ENCODE measurements at regions not wholly inside any gene's neighbourhood (a gene's known extent, or its start where the extent isn't known, plus 50 kb on each side); places are given as distances from the start of the nearest gene placed in this dataset.
A peak's percentile ranks its signal among the peaks of the same experiment; 100 is the strongest.

DNA sequence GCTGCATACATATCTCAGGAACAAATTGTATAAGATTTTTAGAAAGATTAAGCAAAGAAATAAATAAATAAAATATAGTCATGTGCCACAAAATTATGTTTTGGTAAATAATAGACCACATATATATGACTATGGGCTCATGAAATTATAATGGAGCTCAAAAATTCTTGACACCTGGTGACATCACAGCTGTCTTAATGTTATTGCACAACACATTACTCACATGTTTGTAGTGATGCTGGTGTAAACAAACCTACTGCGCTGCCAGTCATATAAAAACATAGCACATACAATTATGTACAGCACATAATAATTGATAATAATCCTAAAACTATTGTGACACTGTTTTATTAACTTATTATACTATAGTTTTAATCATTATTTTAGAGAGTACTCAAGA, 1159.1 kb downstream of the SI start (continued):
- TF ChIP-seq NFIC (IDR thresholded peaks at IDR 0.05; ENCODE audit: borderline replicate concordance): no peak
- no peak for TF ChIP-seq FOXJ3 (CRISPR knock-in tag; IDR thresholded peaks at IDR 0.05)
- TF ChIP-seq FOSL2 (IDR thresholded peaks at IDR 0.05; ENCODE audit: borderline replicate concordance, low read depth): no peak
- TF ChIP-seq MEF2A (IDR thresholded peaks at IDR 0.05; ENCODE audit: borderline replicate concordance, low read depth): no peak
- TF ChIP-seq, protein P1, sequence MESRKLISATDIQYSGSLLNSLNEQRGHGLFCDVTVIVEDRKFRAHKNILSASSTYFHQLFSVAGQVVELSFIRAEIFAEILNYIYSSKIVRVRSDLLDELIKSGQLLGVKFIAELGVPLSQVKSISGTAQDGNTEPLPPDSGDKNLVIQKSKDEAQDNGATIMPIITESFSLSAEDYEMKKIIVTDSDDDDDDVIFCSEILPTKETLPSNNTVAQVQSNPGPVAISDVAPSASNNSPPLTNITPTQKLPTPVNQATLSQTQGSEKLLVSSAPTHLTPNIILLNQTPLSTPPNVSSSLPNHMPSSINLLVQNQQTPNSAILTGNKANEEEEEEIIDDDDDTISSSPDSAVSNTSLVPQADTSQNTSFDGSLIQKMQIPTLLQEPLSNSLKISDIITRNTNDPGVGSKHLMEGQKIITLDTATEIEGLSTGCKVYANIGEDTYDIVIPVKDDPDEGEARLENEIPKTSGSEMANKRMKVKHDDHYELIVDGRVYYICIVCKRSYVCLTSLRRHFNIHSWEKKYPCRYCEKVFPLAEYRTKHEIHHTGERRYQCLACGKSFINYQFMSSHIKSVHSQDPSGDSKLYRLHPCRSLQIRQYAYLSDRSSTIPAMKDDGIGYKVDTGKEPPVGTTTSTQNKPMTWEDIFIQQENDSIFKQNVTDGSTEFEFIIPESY (IDR thresholded peaks at IDR 0.05; ENCODE audit: borderline replicate concordance, low read depth): no peak
- no peak for TF ChIP-seq TCF12 (IDR thresholded peaks at IDR 0.05)
- no peak for TF ChIP-seq FOXM1 (IDR thresholded peaks at IDR 0.05; ENCODE audit: low read depth)
- TF ChIP-seq EP300 (IDR thresholded peaks at IDR 0.05; ENCODE audit: borderline replicate concordance in 1 of 2, low read depth in 1 of 2, low read length in 1 of 2): no peak
- TF ChIP-seq, protein P2, sequence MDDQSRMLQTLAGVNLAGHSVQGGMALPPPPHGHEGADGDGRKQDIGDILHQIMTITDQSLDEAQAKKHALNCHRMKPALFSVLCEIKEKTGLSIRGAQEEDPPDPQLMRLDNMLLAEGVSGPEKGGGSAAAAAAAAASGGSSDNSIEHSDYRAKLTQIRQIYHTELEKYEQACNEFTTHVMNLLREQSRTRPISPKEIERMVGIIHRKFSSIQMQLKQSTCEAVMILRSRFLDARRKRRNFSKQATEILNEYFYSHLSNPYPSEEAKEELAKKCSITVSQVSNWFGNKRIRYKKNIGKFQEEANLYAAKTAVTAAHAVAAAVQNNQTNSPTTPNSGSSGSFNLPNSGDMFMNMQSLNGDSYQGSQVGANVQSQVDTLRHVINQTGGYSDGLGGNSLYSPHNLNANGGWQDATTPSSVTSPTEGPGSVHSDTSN (IDR thresholded peaks at IDR 0.05): no peak
- no peak for TF ChIP-seq SIN3A (IDR thresholded peaks at IDR 0.05; ENCODE audit: borderline replicate concordance, low read depth, low read length)
- TF ChIP-seq MXI1 (IDR thresholded peaks at IDR 0.05; ENCODE audit: low read depth, low read length): no peak
- TF ChIP-seq POLR2AphosphoS5 (IDR thresholded peaks at IDR 0.05; ENCODE audit: low read depth, low read length): no peak

DNA sequence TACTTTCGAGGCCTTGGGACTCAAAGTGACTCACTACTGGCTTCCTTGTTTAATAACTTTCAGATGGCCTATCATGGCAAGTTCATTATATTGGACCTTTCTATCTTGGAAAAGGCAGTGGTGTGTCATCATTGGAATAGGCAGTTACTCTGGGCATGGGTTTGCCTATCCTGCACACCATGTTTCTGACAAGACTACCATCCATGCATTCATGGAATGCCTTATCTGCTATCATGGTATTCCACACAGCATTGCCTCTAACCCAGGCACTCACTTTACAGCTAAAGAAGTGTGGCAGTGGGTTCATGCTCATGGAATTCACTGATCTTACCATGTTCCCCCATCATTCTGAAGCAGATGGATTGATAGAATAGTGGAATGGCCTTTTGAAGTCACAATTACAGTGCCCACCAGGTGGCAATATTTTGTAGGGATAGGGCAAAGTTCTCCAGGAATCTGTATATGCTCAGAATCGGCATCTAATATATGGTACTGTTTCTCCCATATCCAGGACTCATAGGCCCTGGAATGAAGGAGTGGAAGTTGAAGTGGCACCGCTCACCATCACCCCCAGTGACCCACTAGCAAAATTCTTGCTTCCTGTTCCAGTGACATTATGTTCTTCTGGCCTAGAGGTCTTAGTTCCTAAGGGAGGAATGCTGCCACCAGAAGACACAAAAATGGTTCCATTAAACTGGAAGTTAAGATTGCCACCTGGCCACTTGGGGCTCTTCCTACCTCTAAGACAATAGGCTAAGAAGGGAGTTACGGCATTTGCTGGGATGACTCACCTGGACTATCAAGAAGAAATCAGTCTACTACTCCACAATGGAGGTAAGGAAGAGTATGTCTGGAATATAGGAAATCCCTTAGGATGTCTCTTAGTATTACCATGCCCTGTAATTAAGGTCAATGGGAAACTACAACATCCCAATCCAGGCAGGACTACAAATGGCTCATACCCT, 1161.4 kb downstream of the SI start:
- Histone ChIP-seq H3K36me3 (replicated peaks in 1 of 2; ENCODE audit: control insufficient read depth in 1 of 2, insufficient read depth in 2 of 2, low read length in 1 of 2) (no peaks in the 10 kb centered on the region), H3K27ac (ENCODE audit: low read depth in 2 of 2, low read length in 1 of 2) (no peak overlapping the region), H3K9me2 (no peaks in the 10 kb centered on the region), H3K79me2 (ENCODE audit: insufficient read depth) (no peaks in the 10 kb centered on the region), H3K27me3 (ENCODE audit: insufficient read depth) (no peaks in the 10 kb centered on the region), H4K20me1 (ENCODE audit: insufficient read depth) (no peaks in the 10 kb centered on the region), H3K9ac (no peak overlapping the region), H3F3A (replicated peaks; ENCODE audit: insufficient read depth) (no peaks in the 10 kb centered on the region), H3K9me3 (no peaks in the 10 kb centered on the region), H2AFZ (ENCODE audit: low read depth) (no peak overlapping the region), H3K4me2 (no peak overlapping the region), H3K4me3 (ENCODE audit: low read depth in 2 of 2, low read length in 1 of 2) (no peak overlapping the region), H3K4me1 (ENCODE audit: control insufficient read depth in 1 of 2, insufficient read depth in 2 of 2, low read depth in 1 of 2, low read length in 1 of 2) (no peaks in the 10 kb centered on the region)
- ChIA-PET POLR2A (no interaction called here), CTCF (interaction anchor here (0.7 to 1.1 kb wide), 4 partner anchors 11 to 874 kb away, joined by 3 to 6 read pairs (median 3); no protein-coding TSS in a partner anchor)
- WGBS (ENCODE audit: low lambda C conversion rate): 38% methylated on average over 4 of the region's 4 CpGs
- TF ChIP-seq NRF1 (IDR thresholded peaks at IDR 0.05; ENCODE audit: low read depth, low read length) (no peak), SMC3 (IDR thresholded peaks at IDR 0.05; ENCODE audit: low read depth, low read length) (peak; percentile 15; the same call in 1 of the 2 replicates), RAD21 (IDR thresholded peaks at IDR 0.05; ENCODE audit: low read length) (peak; percentile 58), MXI1 (IDR thresholded peaks at IDR 0.05; ENCODE audit: low read depth, low read length) (no peak)
- peak; percentile 3 for DNase-seq

Measured in SK-N-SH (cell line).